CD14-positive monocyte (primary cell): ENCODE measurements at regions not wholly inside any gene's neighbourhood (a gene's known extent, or its start where the extent isn't known, plus 50 kb on each side); places are given as distances from the start of the nearest gene placed in this dataset.

Experiments used
- DNase-seq, 3 donors: peaks; one replicate each; pipeline ENCODE4 v3.0.0-alpha.2; 2011 to 2022
- H2AFZ ChIP-seq: 2 replicates; pipeline ENCODE4 v1.6.0; 2012; ENCODE audit warnings: mild to moderate bottlenecking, low read depth, low read length, inconsistent platforms; ENCODE audit not compliant: insufficient read depth, poor library complexity, severe bottlenecking
- H3K27ac ChIP-seq, 2 donors: 1 replicate in 1 of 2; 2 replicates in 1 of 2; pipeline ENCODE4 v1.5.1; 2012 to 2013; ENCODE audit warnings: low read length in 2 of 2, control low read depth in 1 of 2, inconsistent platforms in 1 of 2, low read depth in 1 of 2, mild to moderate bottlenecking in 1 of 2
- H3K27me3 ChIP-seq, 2 donors: one replicate each; pipeline versions ENCODE4 v1.6.0 to v1.6.1; 2011 to 2013; ENCODE audit warnings: low read length in 2 of 2; ENCODE audit not compliant: control insufficient read depth in 2 of 2, insufficient read depth in 2 of 2
- H3K36me3 ChIP-seq, 2 donors: replicated peaks in 1 of 2; 1 replicate in 1 of 2; 2 replicates in 1 of 2; pipeline versions ENCODE4 v1.5.1 to v1.6.1; 2012 to 2013; ENCODE audit warnings: low read length in 2 of 2, control low read depth in 1 of 2, inconsistent platforms in 1 of 2, mild to moderate bottlenecking in 1 of 2; ENCODE audit not compliant: insufficient read depth in 2 of 2, control insufficient read depth in 1 of 2
- H3K4me1 ChIP-seq, 2 donors: 1 replicate in 1 of 2; 2 replicates in 1 of 2; pipeline versions ENCODE4 v1.5.1 to v1.6.1; 2012 to 2013; ENCODE audit warnings: low read length in 2 of 2, control low read depth in 1 of 2, inconsistent platforms in 1 of 2, mild to moderate bottlenecking in 1 of 2, moderate library complexity in 1 of 2; ENCODE audit not compliant: insufficient read depth in 2 of 2, control insufficient read depth in 1 of 2
- H3K4me2 ChIP-seq: replicated peaks from 2 replicates; pipeline ENCODE3; 2012; ENCODE audit warnings: low read length, moderate library complexity, mild to moderate bottlenecking; ENCODE audit not compliant: poor library complexity, severe bottlenecking; ENCODE audit errors: extremely low read depth
- H3K4me3 ChIP-seq, 3 experiments: fragments of 200-600 bp in 1 of 3; sonication (generic) in 1 of 3; replicated peaks in 1 of 3; 1 replicate in 2 of 3; 2 replicates in 1 of 3; pipeline ENCODE4 v1.5.1; 2011 to 2013; ENCODE audit warnings: low read length in 3 of 3, mild to moderate bottlenecking in 3 of 3, control low read depth in 2 of 3, low read depth in 2 of 3, inconsistent platforms in 1 of 3, moderate library complexity in 1 of 3
- H3K79me2 ChIP-seq: 2 replicates; pipeline ENCODE4 v1.6.0; 2012; ENCODE audit warnings: mild to moderate bottlenecking, control low read depth, inconsistent platforms, low read length, moderate library complexity; ENCODE audit not compliant: insufficient read depth
- H3K9ac ChIP-seq: 2 replicates; pipeline ENCODE4 v1.6.0; 2017; ENCODE audit warnings: low read length, mild to moderate bottlenecking; ENCODE audit not compliant: insufficient read depth, poor library complexity, severe bottlenecking
- H3K9me3 ChIP-seq, 2 donors: replicated peaks in 1 of 2; 1 replicate in 1 of 2; 2 replicates in 1 of 2; pipeline versions ENCODE4 v1.5.1 to v1.6.1; 2012 to 2013; ENCODE audit warnings: low read length in 2 of 2, control low read depth in 1 of 2; ENCODE audit not compliant: control insufficient read depth in 1 of 2, insufficient read depth in 1 of 2
- H4K20me1 ChIP-seq: 2 replicates; pipeline ENCODE4 v1.6.0; 2012; ENCODE audit warnings: mild to moderate bottlenecking, low read length, control low read depth, moderate library complexity; ENCODE audit not compliant: insufficient read depth
- H3K27ac Mint-ChIP-seq, 7 donors: one replicate each; pipeline ENCODE4 v1.8.0; 2020; ENCODE audit warnings: mild to moderate bottlenecking in 7 of 7, mixed read lengths in 7 of 7, moderate library complexity in 6 of 7, inconsistent platforms in 2 of 7
- H3K27me3 Mint-ChIP-seq, 3 donors: one replicate each; pipeline ENCODE4 v1.8.0; 2021 to 2022; ENCODE audit warnings: low read depth in 3 of 3, mild to moderate bottlenecking in 3 of 3, mixed read lengths in 3 of 3, moderate library complexity in 3 of 3, inconsistent platforms in 1 of 3
- H3K36me3 Mint-ChIP-seq, 2 donors: one replicate each; pipeline ENCODE4 v1.8.0; 2020; ENCODE audit warnings: mixed read lengths in 2 of 2, inconsistent platforms in 1 of 2, mild to moderate bottlenecking in 1 of 2
- H3K4me1 Mint-ChIP-seq: one replicate; pipeline ENCODE4 v1.8.0; 2020; ENCODE audit warnings: mild to moderate bottlenecking, mixed read lengths
- H3K4me3 Mint-ChIP-seq, 2 donors: one replicate each; pipeline ENCODE4 v1.8.0; 2020; ENCODE audit warnings: mild to moderate bottlenecking in 2 of 2, mixed read lengths in 2 of 2, moderate library complexity in 1 of 2
- H3K9me3 Mint-ChIP-seq, 7 donors: one replicate each; pipeline ENCODE4 v1.8.0; 2020 to 2022; ENCODE audit warnings: mixed read lengths in 7 of 7, mild to moderate bottlenecking in 6 of 7, moderate library complexity in 6 of 7, inconsistent platforms in 2 of 7
- WGBS: methylation state at CpG from one replicate; pipeline ENCODE4 v1.1.5; 2013; ENCODE audit warnings: missing lambda C conversion rate; ENCODE audit not compliant: insufficient coverage; 5-methylcytosine and 5-hydroxymethylcytosine counted together
- intact Hi-C, 2 donors: fragments of 100-400 bp; cut with micrococcal nuclease; formaldehyde crosslinking; loops; one replicate each; pipeline versions ENCODE4 v1.15.0 to v1.15.1; 2023
- TF ChIP-seq, protein P1 (sequence below): fragments of 200-600 bp; IDR thresholded peaks from one replicate; pipeline ENCODE4 v1.8.0; 2022; ENCODE audit warnings: antibody characterized with exemption, mild to moderate bottlenecking

DNA sequence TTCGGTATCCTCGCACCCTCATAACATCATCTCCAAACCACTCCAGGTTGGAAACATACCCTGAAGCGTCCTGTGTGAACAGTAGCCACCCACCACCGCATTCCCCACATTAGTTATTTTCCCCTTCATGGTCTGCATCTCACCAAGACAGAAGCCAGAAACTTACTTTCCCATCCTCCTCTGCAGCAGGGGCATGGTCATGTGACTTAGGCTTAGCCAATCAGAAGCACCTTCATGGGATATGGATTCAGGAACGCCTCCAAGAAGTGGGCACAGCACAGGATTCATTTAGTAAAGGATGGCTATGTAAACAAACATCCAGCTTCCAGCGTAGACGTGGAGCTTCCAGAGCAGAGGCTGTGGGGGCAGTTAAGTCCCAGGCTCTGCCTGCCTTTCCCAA is 130.3 kb downstream of the AXIN2 start:
- no peaks in the 10 kb centered on the region for H3K27me3 ChIP-seq
- H3K27ac Mint-ChIP-seq, result no peak overlapping the region

DNA sequence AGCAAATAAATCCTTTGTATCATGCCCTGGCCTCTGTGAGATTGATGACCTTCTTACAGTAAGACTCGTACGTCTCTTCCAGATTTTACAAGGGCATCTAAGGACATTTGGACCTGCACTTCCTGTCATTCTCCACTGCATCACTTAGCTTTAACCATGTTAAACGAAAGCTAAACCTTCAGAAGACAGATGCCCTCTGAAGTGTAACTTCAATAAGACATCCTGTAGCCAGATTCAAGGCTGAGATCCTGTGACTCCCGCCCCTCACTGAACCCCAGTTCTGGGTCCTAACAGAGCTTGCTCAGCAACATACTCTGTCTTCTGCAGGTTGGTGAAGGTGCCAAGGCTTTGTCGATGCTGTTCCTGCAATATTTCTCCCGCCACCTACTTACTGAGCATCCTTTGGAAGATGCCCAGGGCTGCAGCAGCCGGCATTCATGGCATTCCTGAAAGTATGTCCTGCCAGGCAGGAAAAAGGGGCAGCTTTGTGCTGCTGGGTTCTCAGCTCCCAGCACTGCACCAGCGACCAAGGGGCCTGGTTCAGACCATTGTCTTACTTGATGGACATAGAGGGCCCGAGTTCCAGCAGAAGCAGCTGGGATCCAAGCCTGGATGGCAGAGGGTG is 131.1 kb downstream of the AXIN2 start:
- DNase-seq, result no peak
- no peak overlapping the region for H3K9ac ChIP-seq
- TF ChIP-seq, protein P1, sequence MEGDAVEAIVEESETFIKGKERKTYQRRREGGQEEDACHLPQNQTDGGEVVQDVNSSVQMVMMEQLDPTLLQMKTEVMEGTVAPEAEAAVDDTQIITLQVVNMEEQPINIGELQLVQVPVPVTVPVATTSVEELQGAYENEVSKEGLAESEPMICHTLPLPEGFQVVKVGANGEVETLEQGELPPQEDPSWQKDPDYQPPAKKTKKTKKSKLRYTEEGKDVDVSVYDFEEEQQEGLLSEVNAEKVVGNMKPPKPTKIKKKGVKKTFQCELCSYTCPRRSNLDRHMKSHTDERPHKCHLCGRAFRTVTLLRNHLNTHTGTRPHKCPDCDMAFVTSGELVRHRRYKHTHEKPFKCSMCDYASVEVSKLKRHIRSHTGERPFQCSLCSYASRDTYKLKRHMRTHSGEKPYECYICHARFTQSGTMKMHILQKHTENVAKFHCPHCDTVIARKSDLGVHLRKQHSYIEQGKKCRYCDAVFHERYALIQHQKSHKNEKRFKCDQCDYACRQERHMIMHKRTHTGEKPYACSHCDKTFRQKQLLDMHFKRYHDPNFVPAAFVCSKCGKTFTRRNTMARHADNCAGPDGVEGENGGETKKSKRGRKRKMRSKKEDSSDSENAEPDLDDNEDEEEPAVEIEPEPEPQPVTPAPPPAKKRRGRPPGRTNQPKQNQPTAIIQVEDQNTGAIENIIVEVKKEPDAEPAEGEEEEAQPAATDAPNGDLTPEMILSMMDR, result no peak
- Mint-ChIP-seq H3K27me3 (peaks cover 0 to 5% (median 5%) of the 10 kb centered on the region in 3 donors), H3K27ac (no peak overlapping the region), H3K36me3 (no peaks in the 10 kb centered on the region), H3K4me3 (no peak overlapping the region), H3K4me1 (no peaks in the 10 kb centered on the region), H3K9me3 (peaks cover 6 to 21% (median 14%) of the 10 kb centered on the region in 7 donors)
- intact Hi-C loops, result no loop called here
- no peak overlapping the region for H3K4me2 ChIP-seq
- H3K27me3 ChIP-seq, result no peaks in the 10 kb centered on the region
- H4K20me1 ChIP-seq, result no peaks in the 10 kb centered on the region
- 80% methylated on average over 9 of the region's 9 CpGs for WGBS
- no peaks in the 10 kb centered on the region for H3K36me3 ChIP-seq
- H3K79me2 ChIP-seq, result no peaks in the 10 kb centered on the region
- peaks cover 8 to 12% of the 10 kb centered on the region in 2 donors for H3K9me3 ChIP-seq
- no peak overlapping the region for H2AFZ ChIP-seq
- no peak overlapping the region for H3K27ac ChIP-seq
- no peak overlapping the region for H3K4me3 ChIP-seq
- H3K4me1 ChIP-seq, result no peaks in the 10 kb centered on the region

More for the DNA sequence above, 130.3 kb downstream of the AXIN2 start:
- intact Hi-C loops, result no loop called here
- Histone ChIP-seq H3K79me2 (no peaks in the 10 kb centered on the region), H3K9me3 (peaks cover 8 to 12% of the 10 kb centered on the region in 2 donors), H4K20me1 (no peaks in the 10 kb centered on the region), H2AFZ (no peak overlapping the region), H3K9ac (no peak overlapping the region), H3K27ac (no peak overlapping the region), H3K36me3 (no peaks in the 10 kb centered on the region), H3K4me2 (no peak overlapping the region), H3K4me3 (no peak overlapping the region), H3K4me1 (no peaks in the 10 kb centered on the region)
- peaks cover 6 to 21% (median 14%) of the 10 kb centered on the region in 7 donors for H3K9me3 Mint-ChIP-seq
- TF ChIP-seq, protein P1, result no peak
- H3K36me3 Mint-ChIP-seq, result no peaks in the 10 kb centered on the region
- DNase-seq, result no peak
- no peak overlapping the region for H3K4me3 Mint-ChIP-seq
- H3K4me1 Mint-ChIP-seq, result no peaks in the 10 kb centered on the region
- 91% methylated on average over 7 of the region's 7 CpGs for WGBS
- H3K27me3 Mint-ChIP-seq, result peaks cover 0 to 5% (median 5%) of the 10 kb centered on the region in 3 donors
